Panc1 (cell line): ENCODE measurements at regions not wholly inside any gene's neighbourhood (a gene's known extent, or its start where the extent isn't known, plus 50 kb on each side); places are given as distances from the start of the nearest gene placed in this dataset.

Experiments
- ATAC-seq: fragments of 200-7000 bp; cut with Tn5 transposase; 2 replicates; pipeline ENCODE4 v1.9.1; 2020; ENCODE audit warnings: mild to moderate bottlenecking, moderate library complexity
- BruUV-seq: library from RNA; stranded (reverse); fragments of 400-500 nt; replicated peaks from 2 replicates; lab custom pipeline; 2021; lab: Mats Ljungman, UMichigan
- CTCF ChIA-PET: fragments of 300-600 bp; sonication (Branson Sonifier 250); formaldehyde crosslinking; loops from one replicate; lab custom pipeline; 2022; ENCODE audit warnings: antibody characterized with exemption; lab: Charles Lee
- POLR2A ChIA-PET: fragments of 300-600 bp; sonication (Branson Sonifier 250); formaldehyde crosslinking; loops from one replicate; lab custom pipeline; 2022; ENCODE audit warnings: antibody characterized with exemption; lab: Charles Lee
- DNase-seq: peaks from one replicate; pipeline ENCODE4 v3.0.0-alpha.2; 2010; ENCODE audit warnings: low read depth, low spot score
- H3K27ac ChIP-seq: 2 replicates; pipeline ENCODE4 v1.5.1; 2011; ENCODE audit warnings: mild to moderate bottlenecking, low read length, inconsistent platforms
- H3K27me3 ChIP-seq: fragments of 200-500 bp; sonication (Bioruptor generic); 2 replicates; pipeline ENCODE4 v1.6.0; 2014; ENCODE audit warnings: low read length, inconsistent platforms; ENCODE audit not compliant: control insufficient read depth, insufficient read depth
- H3K36me3 ChIP-seq: fragments of 200-500 bp; sonication (Bioruptor generic); 2 replicates; pipeline ENCODE4 v1.5.1; 2014; ENCODE audit warnings: inconsistent platforms, mild to moderate bottlenecking, low read length, moderate library complexity; ENCODE audit not compliant: control insufficient read depth, insufficient read depth
- H3K4me1 ChIP-seq: 2 replicates; pipeline ENCODE4 v1.5.1; 2011; ENCODE audit warnings: inconsistent platforms, mild to moderate bottlenecking, low read length, moderate library complexity; ENCODE audit not compliant: control insufficient read depth, insufficient read depth
- H3K4me3 ChIP-seq, 2 experiments: 2 replicates each; pipeline ENCODE4 v1.5.1; 2011 to 2012; ENCODE audit warnings: low read depth in 2 of 2, low read length in 2 of 2, mild to moderate bottlenecking in 2 of 2, inconsistent platforms in 1 of 2, moderate library complexity in 1 of 2
- H3K9me3 ChIP-seq: fragments of 200-500 bp; sonication (Bioruptor generic); 2 replicates; pipeline ENCODE4 v1.5.1; 2014; ENCODE audit warnings: low read depth, mild to moderate bottlenecking, inconsistent platforms, low read length, moderate library complexity; ENCODE audit not compliant: control insufficient read depth, insufficient read depth
- POLR2AphosphoS5 ChIP-seq: IDR thresholded peaks from 2 replicates; pipeline ENCODE4 v1.6.1; 2012; ENCODE audit warnings: mild to moderate bottlenecking, low read depth, low read length, moderate library complexity
- REST ChIP-seq, 2 experiments: IDR thresholded peaks; 2 replicates each; pipeline ENCODE4 v1.6.1; 2011 to 2012; ENCODE audit warnings: low read depth in 2 of 2, control low read depth in 1 of 2, low read length in 1 of 2, mild to moderate bottlenecking in 1 of 2, moderate library complexity in 1 of 2; ENCODE audit not compliant: insufficient read depth in 1 of 2
- SIN3A ChIP-seq: IDR thresholded peaks from 2 replicates; pipeline ENCODE4 v1.6.1; 2012; ENCODE audit warnings: low read depth, mild to moderate bottlenecking, low read length, moderate library complexity, borderline replicate concordance; ENCODE audit not compliant: insufficient read depth
- TCF7L2 ChIP-seq: IDR thresholded peaks from 2 replicates; pipeline ENCODE4 v1.6.1; 2011; ENCODE audit warnings: mild to moderate bottlenecking, low read depth, low read length, inconsistent platforms
- in situ Hi-C: cut with HindIII; loops from 2 replicates; pipeline ENCODE4 v1.10.0; 2016; ENCODE audit warnings: low sequenced_read_pairs, low pct_unique_long_range_greater_than_20kb
- intact Hi-C: fragments of 100-400 bp; cut with micrococcal nuclease; formaldehyde crosslinking; loops from one replicate; pipeline ENCODE4 v1.10.0; 2022; ENCODE audit not compliant: unreplicated experiment
- TF ChIP-seq, protein P1 (sequence below): fragments of 450-650 bp; IDR thresholded peaks from 2 replicates; pipeline ENCODE4 v1.5.1; 2017; ENCODE audit warnings: mild to moderate bottlenecking

DNA sequence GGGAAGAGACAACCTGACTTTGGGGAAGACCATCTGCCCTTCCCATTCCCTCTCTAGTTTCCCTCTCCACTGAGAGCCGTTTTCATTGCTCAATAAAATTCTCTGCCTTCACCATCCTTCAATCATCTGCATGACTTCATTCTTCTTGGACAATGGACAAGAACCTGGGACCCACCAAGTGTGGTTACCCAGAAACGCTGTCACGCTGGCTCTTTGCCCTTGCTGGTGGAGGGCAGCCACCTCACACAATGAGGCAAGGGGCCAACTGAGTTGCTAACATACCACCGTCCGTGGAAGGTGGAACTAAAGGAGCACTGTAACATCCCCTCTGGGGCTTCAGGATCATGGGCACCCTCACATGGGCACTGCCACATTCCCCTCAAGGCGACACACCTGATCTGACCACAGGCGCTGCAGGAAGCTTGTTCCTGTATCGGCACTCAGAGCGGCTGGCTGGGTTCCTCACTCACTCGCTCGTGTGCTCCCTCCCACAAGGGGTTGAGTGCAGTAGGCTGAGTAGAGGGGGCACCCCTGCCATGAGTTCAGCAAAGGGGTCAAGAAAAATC, 652.4 kb downstream of the PLPP3 start:
- TF ChIP-seq REST (IDR thresholded peaks at IDR 0.05; ENCODE audit: insufficient read depth in 1 of 2, low read depth in 2 of 2, low read length in 1 of 2) (no peak), POLR2AphosphoS5 (no peak), TCF7L2 (no peak), SIN3A (no peak)
- TF ChIP-seq, protein P1, sequence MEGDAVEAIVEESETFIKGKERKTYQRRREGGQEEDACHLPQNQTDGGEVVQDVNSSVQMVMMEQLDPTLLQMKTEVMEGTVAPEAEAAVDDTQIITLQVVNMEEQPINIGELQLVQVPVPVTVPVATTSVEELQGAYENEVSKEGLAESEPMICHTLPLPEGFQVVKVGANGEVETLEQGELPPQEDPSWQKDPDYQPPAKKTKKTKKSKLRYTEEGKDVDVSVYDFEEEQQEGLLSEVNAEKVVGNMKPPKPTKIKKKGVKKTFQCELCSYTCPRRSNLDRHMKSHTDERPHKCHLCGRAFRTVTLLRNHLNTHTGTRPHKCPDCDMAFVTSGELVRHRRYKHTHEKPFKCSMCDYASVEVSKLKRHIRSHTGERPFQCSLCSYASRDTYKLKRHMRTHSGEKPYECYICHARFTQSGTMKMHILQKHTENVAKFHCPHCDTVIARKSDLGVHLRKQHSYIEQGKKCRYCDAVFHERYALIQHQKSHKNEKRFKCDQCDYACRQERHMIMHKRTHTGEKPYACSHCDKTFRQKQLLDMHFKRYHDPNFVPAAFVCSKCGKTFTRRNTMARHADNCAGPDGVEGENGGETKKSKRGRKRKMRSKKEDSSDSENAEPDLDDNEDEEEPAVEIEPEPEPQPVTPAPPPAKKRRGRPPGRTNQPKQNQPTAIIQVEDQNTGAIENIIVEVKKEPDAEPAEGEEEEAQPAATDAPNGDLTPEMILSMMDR: no peak
- Histone ChIP-seq H3K4me1 (no peaks in the 10 kb centered on the region), H3K4me3 (no peak overlapping the region), H3K36me3 (no peaks in the 10 kb centered on the region), H3K27ac (no peak overlapping the region), H3K27me3 (no peaks in the 10 kb centered on the region), H3K9me3 (no peaks in the 10 kb centered on the region)
- intact Hi-C loops (no loop called here), in situ Hi-C loops (no loop called here)
- no TSS peak for BruUV-seq
- CTCF ChIA-PET: no interaction called here
- ATAC-seq (no peak), DNase-seq (no peak)
- POLR2A ChIA-PET: no interaction called here

DNA sequence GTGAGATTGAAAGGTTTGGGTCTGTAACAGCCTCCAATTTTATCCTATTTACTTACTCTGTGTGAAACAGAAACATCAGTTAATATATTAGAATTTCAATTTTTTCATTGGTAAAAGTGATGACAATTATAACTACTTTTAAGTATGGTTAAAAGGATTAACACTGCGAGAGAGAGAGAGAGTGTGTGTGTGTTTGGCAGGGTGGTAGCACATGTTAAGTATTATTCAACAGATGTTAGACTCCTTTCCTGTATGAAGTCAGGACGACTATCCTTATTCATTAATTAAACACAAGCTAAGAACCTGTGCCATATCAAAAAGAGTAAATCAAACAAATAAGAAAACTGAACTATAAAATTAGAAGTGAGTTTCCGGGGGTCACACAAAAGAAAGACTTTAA, 662.5 kb downstream of the PLPP3 start:
- Histone ChIP-seq H3K27me3 (no peaks in the 10 kb centered on the region), H3K4me1 (no peaks in the 10 kb centered on the region), H3K9me3 (no peaks in the 10 kb centered on the region), H3K36me3 (no peaks in the 10 kb centered on the region), H3K27ac (no peak overlapping the region), H3K4me3 (no peak overlapping the region)
- in situ Hi-C loops (no loop called here), intact Hi-C loops (no loop called here)
- no peak for TF ChIP-seq SIN3A
- ChIA-PET POLR2A (no interaction called here), CTCF (no interaction called here)
- DNase-seq (no peak), ATAC-seq (no peak)
- BruUV-seq: no TSS peak

DNA sequence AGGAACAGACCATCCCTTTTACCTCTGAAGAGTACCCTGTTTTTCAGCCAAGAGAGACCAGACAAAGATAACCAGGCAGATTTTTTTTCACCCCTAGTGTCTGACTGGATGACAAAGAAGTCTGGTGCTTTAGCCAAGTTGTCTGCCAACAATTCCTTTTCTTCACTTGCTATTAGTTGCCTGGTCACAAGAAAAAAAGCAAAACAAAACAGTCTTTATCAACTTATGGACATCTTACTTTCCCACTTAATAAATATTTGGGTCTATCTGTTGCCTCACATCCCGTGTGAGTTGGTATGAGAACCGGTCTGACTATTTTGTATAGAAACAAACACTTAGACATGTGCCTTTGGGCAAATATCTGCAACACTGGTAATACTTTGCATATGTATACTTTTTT, 662.9 kb downstream of the PLPP3 start:
- Histone ChIP-seq H3K27ac (no peak overlapping the region), H3K9me3 (no peaks in the 10 kb centered on the region), H3K36me3 (no peaks in the 10 kb centered on the region), H3K4me3 (no peak overlapping the region), H3K27me3 (no peaks in the 10 kb centered on the region), H3K4me1 (no peaks in the 10 kb centered on the region)
- TF ChIP-seq POLR2AphosphoS5: no peak
- no peak for TF ChIP-seq TCF7L2
- TF ChIP-seq SIN3A: no peak
- TF ChIP-seq REST (IDR thresholded peaks at IDR 0.05; ENCODE audit: insufficient read depth in 1 of 2, low read depth in 2 of 2, low read length in 1 of 2): no peak
- TF ChIP-seq, protein P1: no peak
- no TSS peak for BruUV-seq
- ChIA-PET CTCF (no interaction called here), POLR2A (no interaction called here)
- intact Hi-C loops (no loop called here), in situ Hi-C loops (no loop called here)
- ATAC-seq (no peak), DNase-seq (no peak)
